ENCODE measurements at regions not wholly inside any gene's neighbourhood (a gene's known extent, or its start where the extent isn't known, plus 50 kb on each side); places are given as distances from the start of the nearest gene placed in this dataset.

DNA sequence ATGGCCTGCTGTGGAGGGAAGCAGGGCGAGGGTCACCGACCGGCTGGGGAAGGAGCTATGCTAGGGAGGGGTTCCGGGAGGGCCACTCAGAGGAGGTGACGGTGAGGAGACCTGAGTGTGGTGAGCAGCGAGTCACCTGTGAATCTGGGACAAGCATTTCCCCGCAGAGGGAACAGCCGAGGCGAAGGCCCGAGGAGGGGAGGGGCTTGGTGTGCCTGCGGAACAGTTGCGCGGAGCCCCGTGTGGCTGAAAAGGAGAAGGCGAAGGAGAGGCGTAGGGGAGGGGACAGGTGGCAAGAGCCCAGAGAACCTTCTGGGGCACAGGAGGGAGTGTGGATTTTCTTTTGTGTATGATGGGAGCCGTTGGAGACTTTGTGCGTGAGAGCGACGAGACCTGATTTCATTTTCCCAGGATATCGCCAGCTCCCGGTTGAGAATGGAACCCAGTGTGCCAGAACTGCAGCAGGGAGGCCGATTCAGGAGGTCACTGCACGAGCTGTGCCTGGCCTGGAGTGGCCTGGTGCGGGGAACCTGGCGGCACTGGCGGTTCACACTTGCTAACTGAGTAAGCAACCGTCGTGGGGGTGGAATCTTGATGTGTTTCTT, 117.7 kb upstream of the ZNF507 start:
- TF ChIP-seq SP1 (IDR thresholded peaks at IDR 0.05) (no peak), SP1 (CRISPR knock-in tag; IDR thresholded peaks at IDR 0.05) (no peak), ADNP (CRISPR knock-in tag; IDR thresholded peaks at IDR 0.05) (no peak), ETV5 (CRISPR knock-in tag; IDR thresholded peaks at IDR 0.05; ENCODE audit: borderline replicate concordance) (no peak)
- TF ChIP-seq, protein P1, sequence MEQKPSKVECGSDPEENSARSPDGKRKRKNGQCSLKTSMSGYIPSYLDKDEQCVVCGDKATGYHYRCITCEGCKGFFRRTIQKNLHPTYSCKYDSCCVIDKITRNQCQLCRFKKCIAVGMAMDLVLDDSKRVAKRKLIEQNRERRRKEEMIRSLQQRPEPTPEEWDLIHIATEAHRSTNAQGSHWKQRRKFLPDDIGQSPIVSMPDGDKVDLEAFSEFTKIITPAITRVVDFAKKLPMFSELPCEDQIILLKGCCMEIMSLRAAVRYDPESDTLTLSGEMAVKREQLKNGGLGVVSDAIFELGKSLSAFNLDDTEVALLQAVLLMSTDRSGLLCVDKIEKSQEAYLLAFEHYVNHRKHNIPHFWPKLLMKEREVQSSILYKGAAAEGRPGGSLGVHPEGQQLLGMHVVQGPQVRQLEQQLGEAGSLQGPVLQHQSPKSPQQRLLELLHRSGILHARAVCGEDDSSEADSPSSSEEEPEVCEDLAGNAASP (CRISPR knock-in tag; IDR thresholded peaks at IDR 0.05; ENCODE audit: borderline replicate concordance) = no peak
- TF ChIP-seq, protein P2, sequence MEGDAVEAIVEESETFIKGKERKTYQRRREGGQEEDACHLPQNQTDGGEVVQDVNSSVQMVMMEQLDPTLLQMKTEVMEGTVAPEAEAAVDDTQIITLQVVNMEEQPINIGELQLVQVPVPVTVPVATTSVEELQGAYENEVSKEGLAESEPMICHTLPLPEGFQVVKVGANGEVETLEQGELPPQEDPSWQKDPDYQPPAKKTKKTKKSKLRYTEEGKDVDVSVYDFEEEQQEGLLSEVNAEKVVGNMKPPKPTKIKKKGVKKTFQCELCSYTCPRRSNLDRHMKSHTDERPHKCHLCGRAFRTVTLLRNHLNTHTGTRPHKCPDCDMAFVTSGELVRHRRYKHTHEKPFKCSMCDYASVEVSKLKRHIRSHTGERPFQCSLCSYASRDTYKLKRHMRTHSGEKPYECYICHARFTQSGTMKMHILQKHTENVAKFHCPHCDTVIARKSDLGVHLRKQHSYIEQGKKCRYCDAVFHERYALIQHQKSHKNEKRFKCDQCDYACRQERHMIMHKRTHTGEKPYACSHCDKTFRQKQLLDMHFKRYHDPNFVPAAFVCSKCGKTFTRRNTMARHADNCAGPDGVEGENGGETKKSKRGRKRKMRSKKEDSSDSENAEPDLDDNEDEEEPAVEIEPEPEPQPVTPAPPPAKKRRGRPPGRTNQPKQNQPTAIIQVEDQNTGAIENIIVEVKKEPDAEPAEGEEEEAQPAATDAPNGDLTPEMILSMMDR (CRISPR knock-in tag; IDR thresholded peaks at IDR 0.05) = no peak

Data from HepG2 (cell line).